ENCODE measurements at regions not wholly inside any gene's neighbourhood (a gene's known extent, or its start where the extent isn't known, plus 50 kb on each side); places are given as distances from the start of the nearest gene placed in this dataset.

DNA sequence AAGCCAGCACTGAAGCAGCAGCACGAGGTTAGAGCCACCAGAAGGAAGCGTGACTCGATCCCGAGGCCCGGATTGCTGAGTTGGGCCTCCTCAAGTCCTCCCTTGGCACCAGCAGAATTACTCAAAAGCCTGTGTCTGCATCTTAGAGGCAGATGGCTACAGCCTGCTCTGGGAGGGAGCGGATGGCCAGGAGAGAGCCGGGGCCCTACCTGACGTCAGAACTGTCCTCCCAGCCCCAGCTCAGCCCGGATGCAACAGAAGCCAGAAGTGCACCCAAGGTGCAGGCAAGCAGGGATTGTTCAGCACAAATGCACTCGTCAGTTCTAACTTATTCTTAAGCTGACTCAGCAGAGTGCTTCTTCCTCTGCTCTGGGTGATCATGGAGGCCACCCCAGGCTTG is 155.5 kb upstream of the RPS6KA2 start:
- no peak for ATAC-seq (ENCODE audit: low read depth)
- ChIA-PET POLR2A (no interaction called here), CTCF (interaction anchor here (1.5 kb wide), 1 partner anchor 207 kb away, joined by 13 read pairs; no protein-coding TSS in a partner anchor)
- Histone ChIP-seq H3K9me3 (ENCODE audit: control extremely low read depth in 1 of 3, control insufficient read depth in 2 of 3, insufficient read depth in 1 of 3, low read length in 2 of 3) (no peaks in the 10 kb centered on the region), H3K4me1 (ENCODE audit: control insufficient read depth in 2 of 2, insufficient read depth in 2 of 2, low read length in 2 of 2) (no peaks in the 10 kb centered on the region), H2AFZ (ENCODE audit: insufficient read depth, low read depth, low read length, poor library complexity, severe bottlenecking) (no peak overlapping the region), H4K20me1 (ENCODE audit: control insufficient read depth, insufficient read depth, low read length, poor library complexity, severe bottlenecking) (no peaks in the 10 kb centered on the region), H3K4me3 (ENCODE audit: control extremely low read depth in 1 of 5, extremely low read depth in 1 of 5, insufficient read depth in 1 of 5, low read depth in 2 of 5, low read length in 4 of 5) (no peak overlapping the region), H3K79me2 (ENCODE audit: control insufficient read depth, insufficient read depth, low read length) (no peaks in the 10 kb centered on the region), H3K27ac (ENCODE audit: low read length in 2 of 2) (no peak overlapping the region), H3K4me2 (replicated peaks; ENCODE audit: low read depth, low read length, poor library complexity, severe bottlenecking) (no peak overlapping the region), H3K9ac (ENCODE audit: low read length) (no peak overlapping the region), H3K27me3 (replicated peaks in 1 of 4; ENCODE audit: control extremely low read depth in 1 of 4, control insufficient read depth in 3 of 4, insufficient read depth in 4 of 4, low read length in 3 of 4) (no peaks in the 10 kb centered on the region), H3K36me3 (replicated peaks in 1 of 2; ENCODE audit: control extremely low read depth in 1 of 2, control insufficient read depth in 1 of 2, extremely low read depth in 1 of 2, insufficient read depth in 2 of 2, low read length in 1 of 2) (no peaks in the 10 kb centered on the region)
- no peak for TF ChIP-seq EZH2 (IDR thresholded peaks at IDR 0.05; ENCODE audit: borderline replicate concordance, insufficient read depth, low read depth, low read length, poor library complexity, severe bottlenecking)
- TF ChIP-seq, protein P1, sequence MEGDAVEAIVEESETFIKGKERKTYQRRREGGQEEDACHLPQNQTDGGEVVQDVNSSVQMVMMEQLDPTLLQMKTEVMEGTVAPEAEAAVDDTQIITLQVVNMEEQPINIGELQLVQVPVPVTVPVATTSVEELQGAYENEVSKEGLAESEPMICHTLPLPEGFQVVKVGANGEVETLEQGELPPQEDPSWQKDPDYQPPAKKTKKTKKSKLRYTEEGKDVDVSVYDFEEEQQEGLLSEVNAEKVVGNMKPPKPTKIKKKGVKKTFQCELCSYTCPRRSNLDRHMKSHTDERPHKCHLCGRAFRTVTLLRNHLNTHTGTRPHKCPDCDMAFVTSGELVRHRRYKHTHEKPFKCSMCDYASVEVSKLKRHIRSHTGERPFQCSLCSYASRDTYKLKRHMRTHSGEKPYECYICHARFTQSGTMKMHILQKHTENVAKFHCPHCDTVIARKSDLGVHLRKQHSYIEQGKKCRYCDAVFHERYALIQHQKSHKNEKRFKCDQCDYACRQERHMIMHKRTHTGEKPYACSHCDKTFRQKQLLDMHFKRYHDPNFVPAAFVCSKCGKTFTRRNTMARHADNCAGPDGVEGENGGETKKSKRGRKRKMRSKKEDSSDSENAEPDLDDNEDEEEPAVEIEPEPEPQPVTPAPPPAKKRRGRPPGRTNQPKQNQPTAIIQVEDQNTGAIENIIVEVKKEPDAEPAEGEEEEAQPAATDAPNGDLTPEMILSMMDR (IDR thresholded peaks at IDR 0.05): no peak
- DNase-seq: no peak
- no peak overlapping the region for H3K27ac Mint-ChIP-seq
- H3K9me3 Mint-ChIP-seq (ENCODE audit: insufficient read depth): no peaks in the 10 kb centered on the region
- no peaks in the 10 kb centered on the region for H3K27me3 Mint-ChIP-seq
- intact Hi-C loops (cut with micrococcal nuclease): loop anchor here (10.0 kb wide), 1 partner anchor 572 kb away; no protein-coding TSS in a partner anchor
- H3K4me1 Mint-ChIP-seq: no peaks in the 10 kb centered on the region
- H3K4me3 Mint-ChIP-seq: no peak overlapping the region
- WGBS (ENCODE audit: insufficient coverage): 79% methylated on average over 10 of the region's 10 CpGs

DNA sequence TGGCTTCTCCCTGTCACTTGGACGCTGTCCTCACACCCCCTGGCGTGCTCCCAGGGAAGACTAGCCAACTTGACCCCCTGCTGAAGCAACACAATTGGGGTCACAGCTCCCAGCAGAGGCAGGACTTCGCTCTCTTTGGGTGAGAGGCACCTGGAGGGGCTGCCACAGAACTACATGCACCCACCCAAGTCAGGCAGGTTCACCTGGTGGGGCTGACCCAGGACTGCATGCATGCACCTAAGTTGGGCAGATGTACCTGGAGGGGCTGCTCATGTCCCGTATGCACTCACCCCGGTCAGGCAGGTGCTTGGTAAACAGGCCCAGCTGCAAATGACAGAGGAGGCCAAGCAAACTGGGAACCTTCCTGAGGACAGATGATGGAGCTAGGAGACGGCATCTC is 154.3 kb upstream of the RPS6KA2 start:
- ATAC-seq (ENCODE audit: low read depth) (no peak), DNase-seq (no peak)
- ChIA-PET CTCF (interaction anchor here (1.0 to 1.4 kb wide), 2 partner anchors 209 to 507 kb away, joined by 4 to 6 read pairs; no protein-coding TSS in a partner anchor), POLR2A (no interaction called here)
- Histone ChIP-seq H3K4me3 (ENCODE audit: control extremely low read depth in 1 of 5, extremely low read depth in 1 of 5, insufficient read depth in 1 of 5, low read depth in 2 of 5, low read length in 4 of 5) (no peak overlapping the region), H3K9ac (ENCODE audit: low read length) (no peak overlapping the region), H3K9me3 (ENCODE audit: control extremely low read depth in 1 of 3, control insufficient read depth in 2 of 3, insufficient read depth in 1 of 3, low read length in 2 of 3) (no peaks in the 10 kb centered on the region), H3K4me2 (replicated peaks; ENCODE audit: low read depth, low read length, poor library complexity, severe bottlenecking) (no peak overlapping the region), H2AFZ (ENCODE audit: insufficient read depth, low read depth, low read length, poor library complexity, severe bottlenecking) (no peak overlapping the region), H3K79me2 (ENCODE audit: control insufficient read depth, insufficient read depth, low read length) (no peaks in the 10 kb centered on the region), H3K27ac (ENCODE audit: low read length in 2 of 2) (no peak overlapping the region), H3K27me3 (replicated peaks in 1 of 4; ENCODE audit: control extremely low read depth in 1 of 4, control insufficient read depth in 3 of 4, insufficient read depth in 4 of 4, low read length in 3 of 4) (no peaks in the 10 kb centered on the region), H3K36me3 (replicated peaks in 1 of 2; ENCODE audit: control extremely low read depth in 1 of 2, control insufficient read depth in 1 of 2, extremely low read depth in 1 of 2, insufficient read depth in 2 of 2, low read length in 1 of 2) (no peaks in the 10 kb centered on the region), H3K4me1 (ENCODE audit: control insufficient read depth in 2 of 2, insufficient read depth in 2 of 2, low read length in 2 of 2) (no peaks in the 10 kb centered on the region), H4K20me1 (ENCODE audit: control insufficient read depth, insufficient read depth, low read length, poor library complexity, severe bottlenecking) (no peaks in the 10 kb centered on the region)
- no peaks in the 10 kb centered on the region for H3K9me3 Mint-ChIP-seq (ENCODE audit: insufficient read depth)
- intact Hi-C loops (cut with micrococcal nuclease): loop anchor here (10.0 kb wide), 1 partner anchor 573 kb away; no protein-coding TSS in a partner anchor
- H3K27me3 Mint-ChIP-seq: no peaks in the 10 kb centered on the region
- 97% methylated on average over 6 of the region's 6 CpGs for WGBS (ENCODE audit: insufficient coverage)
- TF ChIP-seq, protein P1 (IDR thresholded peaks at IDR 0.05): no peak
- TF ChIP-seq EZH2 (IDR thresholded peaks at IDR 0.05; ENCODE audit: borderline replicate concordance, insufficient read depth, low read depth, low read length, poor library complexity, severe bottlenecking): no peak
- H3K27ac Mint-ChIP-seq: no peak overlapping the region
- H3K4me1 Mint-ChIP-seq: no peaks in the 10 kb centered on the region
- H3K4me3 Mint-ChIP-seq: no peak overlapping the region

All from B cell (primary cell).